UCSD-AML1 (cell line): ENCODE measurements at regions not wholly inside any gene's neighbourhood (a gene's known extent, or its start where the extent isn't known, plus 50 kb on each side); places are given as distances from the start of the nearest gene placed in this dataset.

ENCODE experiments used
- DNase-seq: peaks from one replicate; lab custom pipeline; 2025; ENCODE audit not compliant: unreplicated experiment; lab: John Stamatoyannopoulos, UW

GRCh38 chr2:104289651-104290565 lies 564.0 kb upstream of the POU3F3 start:
- no peak for DNase-seq

- DNase-seq, result no peak
These were observed 563.4 kb upstream of the POU3F3 start for GRCh38 chr2:104290566-104290891.

GRCh38 chr2:104312684-104313083 lies 541.2 kb upstream of the POU3F3 start:
- DNase-seq, result no peak

- no peak for DNase-seq
These were observed 535.8 kb upstream of the POU3F3 start for GRCh38 chr2:104318001-104318665.

- DNase-seq, result no peak
These were observed 532.7 kb upstream of the POU3F3 start for GRCh38 chr2:104321116-104321795.

GRCh38 chr2:104321796-104322349 lies 532.0 kb upstream of the POU3F3 start:
- DNase-seq, result no peak

GRCh38 chr2:104332731-104333130 lies 521.2 kb upstream of the POU3F3 start:
- DNase-seq, result no peak

- no peak for DNase-seq
These were observed 516.0 kb upstream of the POU3F3 start for GRCh38 chr2:104337869-104338268.

- no peak for DNase-seq
These were observed 513.8 kb upstream of the POU3F3 start for GRCh38 chr2:104340162-104340561.

- no peak for DNase-seq
These were observed 512.8 kb upstream of the POU3F3 start for GRCh38 chr2:104340879-104341828.

GRCh38 chr2:104344306-104344705 lies 509.6 kb upstream of the POU3F3 start:
- DNase-seq, result no peak

- no peak for DNase-seq
These were observed 508.9 kb upstream of the POU3F3 start for GRCh38 chr2:104344985-104345384.

- DNase-seq, result no peak
These were observed 495.8 kb upstream of the POU3F3 start for GRCh38 chr2:104358122-104358521.

- no peak for DNase-seq
These were observed 492.5 kb upstream of the POU3F3 start for GRCh38 chr2:104361414-104361813.

GRCh38 chr2:104368089-104368488 lies 485.8 kb upstream of the POU3F3 start:
- no peak for DNase-seq

- DNase-seq, result no peak
These were observed 482.7 kb upstream of the POU3F3 start for GRCh38 chr2:104371087-104371781.

- no peak for DNase-seq
These were observed 478.7 kb upstream of the POU3F3 start for GRCh38 chr2:104375206-104375605.

- peak; percentile 41 for DNase-seq
These were observed 475.0 kb upstream of the POU3F3 start for GRCh38 chr2:104378853-104379374.

GRCh38 chr2:104384961-104385360 lies 469.0 kb upstream of the POU3F3 start:
- DNase-seq, result no peak

- no peak for DNase-seq
These were observed 468.2 kb upstream of the POU3F3 start for GRCh38 chr2:104385743-104386142.
